Ishikawa (cell line): ENCODE measurements at regions not wholly inside any gene's neighbourhood (a gene's known extent, or its start where the extent isn't known, plus 50 kb on each side); places are given as distances from the start of the nearest gene placed in this dataset.

Experiments used
- CEBPB ChIP-seq: IDR thresholded peaks from 2 replicates; pipeline ENCODE4 v1.6.1; 2012
- CREB1 ChIP-seq: IDR thresholded peaks from 2 replicates; pipeline ENCODE4 v1.6.1; 2012; ENCODE audit warnings: low read depth
- EP300 ChIP-seq: IDR thresholded peaks from 2 replicates; pipeline ENCODE4 v1.6.1; 2012; ENCODE audit warnings: borderline replicate concordance
- FOXM1 ChIP-seq: IDR thresholded peaks from 2 replicates; pipeline ENCODE4 v1.6.1; 2012; ENCODE audit warnings: low read depth, borderline replicate concordance
- MAX ChIP-seq: IDR thresholded peaks from 2 replicates; pipeline ENCODE4 v1.6.1; 2012
- NFIC ChIP-seq: IDR thresholded peaks from 2 replicates; pipeline ENCODE4 v1.6.1; 2012
- REST ChIP-seq: IDR thresholded peaks from 2 replicates; pipeline ENCODE4 v1.6.1; 2012; ENCODE audit warnings: low read depth, mild to moderate bottlenecking
- TAF1 ChIP-seq: IDR thresholded peaks from 2 replicates; pipeline ENCODE4 v1.6.1; 2012; ENCODE audit warnings: low read depth, mild to moderate bottlenecking
- TCF12 ChIP-seq: IDR thresholded peaks from 2 replicates; pipeline ENCODE4 v1.6.1; 2012; ENCODE audit warnings: low read depth
- TEAD4 ChIP-seq: IDR thresholded peaks from 2 replicates; pipeline ENCODE4 v1.6.1; 2012
- USF1 ChIP-seq: IDR thresholded peaks from 2 replicates; pipeline ENCODE4 v1.6.1; 2012
- YY1 ChIP-seq: IDR thresholded peaks from 2 replicates; pipeline ENCODE4 v1.6.1; 2012; ENCODE audit warnings: low read depth
- ZBTB7A ChIP-seq: IDR thresholded peaks from 2 replicates; pipeline ENCODE4 v1.6.1; 2012; ENCODE audit warnings: low read depth

- TF ChIP-seq MAX, result no peak
- TF ChIP-seq USF1, result no peak
- TF ChIP-seq FOXM1, result no peak
- TF ChIP-seq CEBPB, result no peak
- TF ChIP-seq TEAD4, result no peak
- TF ChIP-seq EP300, result no peak
- no peak for TF ChIP-seq CREB1
- no peak for TF ChIP-seq REST
- TF ChIP-seq TCF12, result no peak
- TF ChIP-seq NFIC, result no peak
- no peak for TF ChIP-seq YY1
- TF ChIP-seq TAF1, result no peak
- no peak for TF ChIP-seq ZBTB7A
Observed at GRCh38 chr5:91302305-91302704, 80.8 kb downstream of the ARRDC3 start.
